Astrocyte (in vitro differentiated cells and primary cell): ENCODE measurements at regions not wholly inside any gene's neighbourhood (a gene's known extent, or its start where the extent isn't known, plus 50 kb on each side); places are given as distances from the start of the nearest gene placed in this dataset.

Experiments
- DNase-seq: peaks from one replicate; pipeline ENCODE4 v3.0.0-alpha.2; 2010; ENCODE audit warnings: low read depth
- FAIRE-seq: peaks from 2 replicates; lab custom pipeline; 2011; peaks lifted over from hg19 to GRCh38; lab: Jason Lieb, UNC
- H2AFZ ChIP-seq: 2 replicates; pipeline ENCODE4 v1.6.0; 2012; ENCODE audit warnings: low read depth, low read length, inconsistent platforms
- H3K27ac ChIP-seq: 2 replicates; pipeline ENCODE4 v1.5.1; 2011; ENCODE audit warnings: low read depth, low read length, inconsistent platforms
- H3K27me3 ChIP-seq: 2 replicates; pipeline ENCODE4 v1.6.0; 2011; ENCODE audit warnings: low read length, inconsistent platforms; ENCODE audit not compliant: insufficient read depth
- H3K36me3 ChIP-seq: 2 replicates; pipeline ENCODE4 v1.5.1; 2011; ENCODE audit warnings: low read length, inconsistent platforms; ENCODE audit not compliant: insufficient read depth
- H3K4me1 ChIP-seq: 2 replicates; pipeline ENCODE4 v1.5.1; 2011; ENCODE audit warnings: low read length, inconsistent platforms; ENCODE audit not compliant: insufficient read depth
- H3K4me2 ChIP-seq: 2 replicates; pipeline ENCODE4 v1.6.0; 2012; ENCODE audit warnings: low read length, inconsistent platforms
- H3K4me3 ChIP-seq: 2 replicates; pipeline ENCODE4 v1.5.1; 2011; ENCODE audit warnings: low read depth, mild to moderate bottlenecking, low read length, inconsistent platforms; ENCODE audit not compliant: insufficient read depth
- H3K79me2 ChIP-seq: 2 replicates; pipeline ENCODE4 v1.6.0; 2012; ENCODE audit warnings: mild to moderate bottlenecking, low read length, inconsistent platforms; ENCODE audit not compliant: insufficient read depth
- H3K9ac ChIP-seq: 2 replicates; pipeline ENCODE4 v1.6.0; 2012; ENCODE audit warnings: mild to moderate bottlenecking, low read length, inconsistent platforms
- H3K9me3 ChIP-seq: 2 replicates; pipeline ENCODE4 v1.5.1; 2012; ENCODE audit warnings: low read depth, mild to moderate bottlenecking, low read length, inconsistent platforms; ENCODE audit not compliant: insufficient read depth
- H4K20me1 ChIP-seq: 2 replicates; pipeline ENCODE4 v1.6.0; 2012; ENCODE audit warnings: low read length, inconsistent platforms; ENCODE audit not compliant: insufficient read depth
- H3K27ac Mint-ChIP-seq: one replicate; pipeline ENCODE4 v1.8.0; 2021; ENCODE audit warnings: mild to moderate bottlenecking, mixed read lengths; ENCODE audit not compliant: unreplicated experiment
- H3K27me3 Mint-ChIP-seq: one replicate; pipeline ENCODE4 v1.8.0; 2021; ENCODE audit warnings: low read depth, mixed read lengths; ENCODE audit not compliant: unreplicated experiment
- H3K36me3 Mint-ChIP-seq: one replicate; pipeline ENCODE4 v1.8.0; 2021; ENCODE audit warnings: low read depth, mixed read lengths; ENCODE audit not compliant: unreplicated experiment
- H3K4me1 Mint-ChIP-seq: one replicate; pipeline ENCODE4 v1.8.0; 2021; ENCODE audit warnings: low read depth, mixed read lengths; ENCODE audit not compliant: unreplicated experiment
- H3K4me3 Mint-ChIP-seq: one replicate; pipeline ENCODE4 v1.8.0; 2021; ENCODE audit warnings: mild to moderate bottlenecking, moderate library complexity, mixed read lengths; ENCODE audit not compliant: unreplicated experiment
- H3K9me3 Mint-ChIP-seq: one replicate; pipeline ENCODE4 v1.8.0; 2021; ENCODE audit warnings: mild to moderate bottlenecking, mixed read lengths; ENCODE audit not compliant: unreplicated experiment
- CTCF ChIP-seq: IDR thresholded peaks from 2 replicates; pipeline ENCODE4 v1.5.1; 2011; ENCODE audit warnings: low read depth, mild to moderate bottlenecking, inconsistent platforms, low read length, moderate library complexity; ENCODE audit not compliant: insufficient read depth
- EZH2 ChIP-seq: IDR thresholded peaks from 2 replicates; pipeline ENCODE4 v1.6.1; 2012; ENCODE audit warnings: mild to moderate bottlenecking, low read length, inconsistent platforms; ENCODE audit not compliant: insufficient read depth

DNA sequence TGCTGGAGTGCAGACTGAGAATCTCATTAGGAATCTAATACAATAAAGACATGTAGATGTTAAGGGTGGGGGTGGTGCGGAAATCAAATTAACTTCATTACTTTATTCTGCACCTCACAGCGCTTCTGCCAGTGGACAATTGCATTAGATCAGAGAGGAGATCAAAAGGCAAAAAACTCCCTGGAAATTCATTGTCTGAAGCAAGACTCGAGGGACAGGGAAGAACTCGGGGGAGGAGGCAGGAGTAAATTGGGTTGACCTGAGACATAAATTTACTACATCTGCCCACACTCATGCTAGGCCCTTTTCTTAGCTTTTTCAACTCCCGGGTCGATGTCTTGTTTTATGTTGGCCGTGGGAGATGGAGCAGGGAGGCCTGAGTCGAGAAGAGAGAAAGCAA lies 315.4 kb downstream of the SPATA17 start:
- H3K36me3 Mint-ChIP-seq, result no peaks in the 10 kb centered on the region
- TF ChIP-seq CTCF (no peak), EZH2 (no peak)
- Histone ChIP-seq H3K9ac (no peak overlapping the region), H3K9me3 (no peaks in the 10 kb centered on the region), H3K27ac (no peak overlapping the region), H3K4me3 (no peak overlapping the region), H3K4me2 (no peak overlapping the region), H3K79me2 (no peaks in the 10 kb centered on the region), H3K36me3 (no peaks in the 10 kb centered on the region), H3K4me1 (no peaks in the 10 kb centered on the region), H4K20me1 (no peaks in the 10 kb centered on the region), H3K27me3 (no peaks in the 10 kb centered on the region), H2AFZ (no peak overlapping the region)
- no peaks in the 10 kb centered on the region for H3K27me3 Mint-ChIP-seq
- no peak for DNase-seq
- no peak overlapping the region for H3K4me3 Mint-ChIP-seq
- no peak for FAIRE-seq
- no peak overlapping the region for H3K27ac Mint-ChIP-seq
- no peaks in the 10 kb centered on the region for H3K9me3 Mint-ChIP-seq
- H3K4me1 Mint-ChIP-seq, result no peaks in the 10 kb centered on the region

- FAIRE-seq, result no peak
- no peaks in the 10 kb centered on the region for H3K9me3 Mint-ChIP-seq
- Histone ChIP-seq H3K4me1 (no peaks in the 10 kb centered on the region), H3K79me2 (no peaks in the 10 kb centered on the region), H3K4me2 (no peak overlapping the region), H3K27ac (no peak overlapping the region), H3K27me3 (no peaks in the 10 kb centered on the region), H3K4me3 (no peak overlapping the region), H3K9me3 (no peaks in the 10 kb centered on the region), H4K20me1 (no peaks in the 10 kb centered on the region), H3K9ac (no peak overlapping the region), H3K36me3 (no peaks in the 10 kb centered on the region), H2AFZ (no peak overlapping the region)
- DNase-seq, result no peak
- no peaks in the 10 kb centered on the region for H3K36me3 Mint-ChIP-seq
- no peak overlapping the region for H3K27ac Mint-ChIP-seq
- H3K4me1 Mint-ChIP-seq, result no peaks in the 10 kb centered on the region
- no peaks in the 10 kb centered on the region for H3K27me3 Mint-ChIP-seq
- H3K4me3 Mint-ChIP-seq, result no peak overlapping the region
- no peak for TF ChIP-seq CTCF
- TF ChIP-seq EZH2, result no peak
Observed at GRCh38 chr1:217948741-217949140, 317.6 kb downstream of the SPATA17 start.

DNA sequence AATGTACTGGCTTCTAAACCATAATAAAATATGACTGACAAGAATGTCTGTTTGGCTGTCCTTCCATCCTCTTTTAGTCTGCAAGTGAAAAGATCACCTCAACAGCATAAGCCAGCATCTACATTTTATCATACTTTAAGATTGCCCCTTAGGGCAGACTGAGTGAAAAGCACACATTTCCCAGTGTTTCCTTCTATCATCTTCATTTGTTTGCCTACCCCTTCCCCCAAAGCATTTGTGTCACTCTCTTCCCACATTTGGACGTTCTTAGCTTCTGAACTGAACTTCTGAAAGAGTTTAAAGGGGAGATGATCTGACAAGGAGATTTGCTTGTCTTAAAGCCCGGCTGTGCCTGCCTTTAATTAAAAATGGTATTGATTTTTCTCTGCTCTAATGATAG lies 322.2 kb downstream of the SPATA17 start:
- Histone ChIP-seq H3K4me3 (no peak overlapping the region), H3K9me3 (no peaks in the 10 kb centered on the region), H3K79me2 (no peaks in the 10 kb centered on the region), H3K9ac (no peak overlapping the region), H3K4me1 (no peaks in the 10 kb centered on the region), H3K27ac (no peak overlapping the region), H2AFZ (no peak overlapping the region), H4K20me1 (no peaks in the 10 kb centered on the region), H3K4me2 (no peak overlapping the region), H3K36me3 (no peaks in the 10 kb centered on the region), H3K27me3 (no peaks in the 10 kb centered on the region)
- no peak for TF ChIP-seq EZH2
- no peak for TF ChIP-seq CTCF
- Mint-ChIP-seq H3K27ac (no peak overlapping the region), H3K4me3 (no peak overlapping the region), H3K9me3 (peaks cover 3% of the 10 kb centered on the region), H3K27me3 (no peaks in the 10 kb centered on the region), H3K4me1 (no peaks in the 10 kb centered on the region), H3K36me3 (no peaks in the 10 kb centered on the region)
- DNase-seq, result no peak
- FAIRE-seq, result no peak
